NCI-H524 (cell line): ENCODE measurements at regions not wholly inside any gene's neighbourhood (a gene's known extent, or its start where the extent isn't known, plus 50 kb on each side); places are given as distances from the start of the nearest gene placed in this dataset.
"Not testable (repeated sequence)": the region's sequence is repeated elsewhere in the genome, so short reads cannot be mapped to it uniquely, and the experiment has no call there.

ENCODE experiments used
- DNase-seq, 2 experiments: peaks; one replicate each; lab custom pipeline; 2025; lab: John Stamatoyannopoulos, UW

GRCh38 chr9:103242025-103242424 is 246.9 kb downstream of the CYLC2 start:
- DNase-seq = no peak

GRCh38 chr9:103242486-103242885 is 247.4 kb downstream of the CYLC2 start:
- DNase-seq = no peak

GRCh38 chr9:103243553-103243952 is 248.4 kb downstream of the CYLC2 start:
- no peak for DNase-seq

DNA sequence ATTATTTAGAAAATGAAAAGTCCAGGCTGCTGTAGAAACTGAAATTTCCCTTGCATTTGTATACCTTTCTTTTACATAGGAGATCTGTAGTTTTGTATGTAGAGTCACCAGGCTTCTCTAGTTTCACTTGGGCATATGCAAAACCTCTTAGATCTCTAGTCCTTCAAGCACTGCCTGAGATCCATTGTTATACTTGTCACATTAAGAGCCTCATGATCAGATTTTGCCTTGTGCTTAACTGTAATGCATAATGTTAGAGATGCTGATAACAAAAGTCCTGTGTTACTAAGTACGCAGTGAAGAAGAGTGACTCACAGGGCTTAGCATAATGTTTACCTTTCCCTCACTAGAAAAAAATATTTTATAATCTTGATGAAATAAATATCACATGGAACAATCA is 250.2 kb downstream of the CYLC2 start:
- peak in 1 of 2 experiments; percentile 41 for DNase-seq

- DNase-seq = no peak
Observed at GRCh38 chr9:103261951-103262350, 266.8 kb downstream of the CYLC2 start.

DNA sequence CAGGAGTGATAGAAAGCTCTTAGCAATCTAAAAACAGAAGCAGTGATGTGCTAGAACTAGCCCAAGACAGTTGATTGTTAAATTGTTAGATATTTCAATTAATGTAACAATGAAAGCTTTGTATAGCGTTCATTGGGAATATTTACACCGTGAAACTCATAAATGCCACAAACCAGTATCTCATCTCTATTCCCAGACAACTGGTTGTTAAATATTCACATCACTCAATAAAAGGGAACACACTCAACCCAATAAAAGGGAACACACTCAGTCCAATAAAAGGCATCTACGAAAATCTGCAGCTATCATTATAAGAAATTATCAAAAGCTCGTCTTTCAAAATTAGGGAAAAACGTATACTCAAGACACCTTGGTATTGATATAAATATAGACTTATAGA is 270.9 kb downstream of the CYLC2 start:
- no peak for DNase-seq

DNA sequence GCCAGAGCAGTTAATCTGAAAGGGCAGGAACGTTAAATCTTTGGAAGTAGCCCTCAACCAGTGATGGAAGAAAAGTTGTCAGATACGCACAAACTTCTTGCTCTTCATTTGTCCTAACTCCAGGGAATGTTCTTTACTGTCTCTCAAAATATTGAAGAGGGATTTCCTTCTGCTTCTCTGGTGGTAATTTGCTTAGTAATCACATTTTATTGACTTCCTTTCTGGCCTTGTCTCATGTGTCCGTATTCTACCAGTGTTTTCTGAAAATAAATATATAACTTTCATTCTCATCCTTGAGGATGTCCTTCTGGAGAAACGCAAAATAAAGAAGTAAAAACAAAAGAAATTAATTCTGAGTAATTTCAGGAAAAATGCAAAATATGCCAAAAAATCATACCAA is 282.1 kb downstream of the CYLC2 start:
- DNase-seq = no peak

- DNase-seq = peak in 1 of 2 experiments; percentile 27
Observed at GRCh38 chr9:103281126-103281525, 286.0 kb downstream of the CYLC2 start.

GRCh38 chr9:103287361-103287760 is 292.2 kb downstream of the CYLC2 start:
- no peak for DNase-seq

DNA sequence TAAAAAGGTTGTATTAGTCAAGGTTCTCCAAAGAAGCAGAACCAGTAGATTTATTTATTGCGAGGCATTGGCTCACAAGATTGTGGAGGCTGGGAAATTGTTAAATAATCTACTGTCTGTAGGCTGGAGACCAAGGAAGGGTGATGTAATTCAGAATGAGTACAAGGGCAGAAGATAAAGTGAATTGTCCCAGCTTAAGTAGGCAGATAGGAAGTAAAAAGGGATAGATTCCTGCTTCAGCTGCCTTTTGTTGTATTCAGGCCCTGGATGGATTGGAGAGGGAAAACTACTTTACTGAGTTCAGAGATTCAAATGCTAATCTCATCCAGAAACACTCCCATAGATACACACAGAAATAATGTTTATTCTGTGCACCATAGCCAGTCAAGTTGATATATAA is 301.1 kb downstream of the CYLC2 start:
- DNase-seq = no peak

DNA sequence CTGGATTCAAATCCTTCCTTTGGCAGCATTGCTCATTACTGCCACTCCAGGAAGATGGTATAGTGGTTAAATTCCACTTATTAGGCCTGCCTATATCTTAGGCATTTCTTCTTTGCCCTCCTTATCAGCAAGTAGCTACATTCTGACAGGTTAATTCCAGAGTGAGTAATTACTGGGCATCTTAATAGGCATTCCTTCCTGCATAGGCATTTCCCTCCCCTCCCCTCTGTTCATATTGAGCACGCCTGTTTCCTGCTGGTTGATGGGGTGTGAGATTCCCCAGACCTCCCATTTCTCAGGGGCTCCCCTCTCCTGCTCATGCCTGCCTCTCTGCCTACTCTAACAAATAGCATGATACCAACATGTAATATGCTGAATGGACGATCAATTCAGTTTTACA is 305.9 kb downstream of the CYLC2 start:
- DNase-seq = no peak

GRCh38 chr9:103304797-103305196 is 309.7 kb downstream of the CYLC2 start:
- no peak for DNase-seq

GRCh38 chr9:103319979-103320378 is 324.8 kb downstream of the CYLC2 start:
- DNase-seq = peak; percentile 12 to 50

- DNase-seq = no peak
Observed at GRCh38 chr9:103323699-103324098, 328.6 kb downstream of the CYLC2 start.

DNA sequence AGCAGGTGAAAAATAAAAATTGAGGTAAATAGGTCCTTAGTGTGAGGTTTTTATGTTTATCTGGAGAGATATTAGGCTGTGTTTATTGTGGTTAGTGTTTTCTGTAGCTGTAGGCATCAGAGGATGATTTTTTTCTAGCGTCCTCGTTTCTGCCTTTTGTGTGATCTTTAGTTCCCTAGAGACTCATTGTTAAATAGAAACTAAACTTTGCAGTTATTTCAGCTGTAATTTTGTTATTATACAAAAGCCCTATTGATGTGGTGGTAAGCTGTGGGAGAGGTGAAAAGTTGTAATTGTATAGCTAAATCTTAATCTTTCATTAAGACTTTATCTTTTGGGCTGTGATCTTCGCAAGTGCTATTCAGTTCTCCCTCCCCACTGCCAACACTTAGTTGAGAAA is 340.3 kb downstream of the CYLC2 start:
- no peak for DNase-seq

DNA sequence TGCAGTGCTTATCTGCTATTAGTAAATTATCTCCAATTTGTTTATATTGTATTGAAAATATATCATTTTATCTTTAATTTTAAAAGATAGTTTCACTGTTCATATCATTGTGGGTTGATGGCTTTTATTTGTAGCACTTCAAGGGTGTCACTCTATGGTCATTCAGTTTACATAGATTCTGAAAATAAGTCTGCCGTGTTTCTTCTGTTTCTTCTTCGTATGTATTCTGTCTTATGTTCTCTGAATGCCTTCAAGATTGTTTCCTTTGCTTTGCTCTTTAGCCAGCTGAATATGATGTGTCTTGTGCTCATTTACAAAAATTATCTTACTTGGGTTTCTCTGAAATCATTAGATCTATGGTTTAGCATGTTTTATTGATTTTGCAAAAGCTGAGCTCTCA is 359.9 kb downstream of the CYLC2 start:
- no peak for DNase-seq

- not testable (repeated sequence) for DNase-seq
Observed at GRCh38 chr9:103357980-103358379, 362.8 kb downstream of the CYLC2 start.

- no peak for DNase-seq
Observed at GRCh38 chr9:103361906-103362305, 366.8 kb downstream of the CYLC2 start.

DNA sequence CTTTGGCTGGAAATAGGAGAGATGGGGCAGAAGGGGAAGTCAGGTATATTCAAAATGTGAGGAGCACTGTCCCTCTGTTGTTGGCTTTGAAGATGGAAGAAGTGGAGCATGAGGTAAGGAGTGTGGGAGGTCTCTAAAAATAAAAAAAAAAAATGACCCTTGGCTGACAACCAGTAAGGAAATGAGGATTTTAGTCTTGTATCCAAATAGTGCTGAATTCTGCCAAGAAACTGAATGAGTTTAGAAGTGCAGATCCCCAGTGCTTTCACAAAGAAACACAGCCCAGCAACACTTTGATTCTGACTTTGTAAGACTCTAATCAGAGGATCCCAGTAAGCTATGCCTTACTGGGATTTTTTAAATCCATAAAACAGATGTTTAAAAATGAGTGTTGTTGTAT is 367.9 kb downstream of the CYLC2 start:
- no peak for DNase-seq

DNA sequence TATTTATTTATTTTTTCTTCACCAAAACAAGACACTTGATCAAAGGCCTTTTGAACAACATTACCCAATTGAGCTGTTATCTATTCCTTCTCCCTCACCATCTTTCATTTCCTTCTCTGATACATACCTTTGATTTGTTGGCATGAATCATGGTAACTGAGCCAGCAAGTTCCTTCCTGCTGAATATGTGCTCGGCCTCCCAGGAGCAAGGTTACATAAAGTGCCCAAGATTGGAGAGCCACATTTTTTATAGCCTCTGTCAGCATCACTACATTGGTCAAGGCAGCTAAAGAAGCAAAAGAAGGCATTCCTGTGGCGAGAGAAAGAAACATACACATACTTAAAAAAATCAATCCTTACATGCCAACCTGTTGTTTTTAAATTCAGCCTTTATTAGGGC is 369.6 kb downstream of the CYLC2 start:
- DNase-seq = no peak

- no peak for DNase-seq
Observed at GRCh38 chr9:103371152-103371551, 376.0 kb downstream of the CYLC2 start.

DNA sequence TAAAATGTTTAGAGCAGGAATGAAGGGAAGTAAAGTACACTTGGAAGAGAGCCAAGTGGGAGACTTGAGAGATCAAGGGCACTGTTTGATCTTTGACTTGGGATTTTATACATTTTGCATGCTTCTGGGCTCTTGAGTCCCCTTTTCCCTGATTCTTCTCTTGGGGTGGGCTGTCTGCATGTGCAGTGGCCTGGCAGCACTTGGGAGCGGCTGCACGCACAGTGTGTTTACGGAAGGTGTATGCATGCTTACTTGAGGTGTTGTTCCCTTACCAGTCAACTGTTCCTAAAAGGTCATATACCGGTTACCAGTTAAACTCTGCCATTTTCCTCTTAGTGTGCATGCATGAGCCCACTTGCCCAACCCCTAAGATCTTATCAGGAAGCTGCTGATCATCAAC is 377.7 kb downstream of the CYLC2 start:
- DNase-seq = no peak

DNA sequence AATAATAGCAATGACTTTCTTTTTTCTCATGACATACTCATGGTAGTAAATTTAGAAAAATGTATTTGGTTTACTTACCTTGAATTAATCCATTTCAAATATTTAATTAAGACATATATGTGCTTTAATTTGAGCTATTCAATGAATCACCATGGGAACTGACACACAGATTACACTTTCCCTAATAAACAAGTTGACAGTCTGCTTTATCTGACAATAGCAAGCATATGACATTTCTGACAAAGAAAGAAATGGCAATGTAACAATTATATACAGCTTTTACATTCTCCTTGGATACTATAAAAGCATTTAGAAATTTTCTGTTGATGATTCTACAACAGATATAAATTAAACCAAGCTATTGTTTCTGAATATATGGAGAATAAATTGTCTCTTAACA is 382.5 kb downstream of the CYLC2 start:
- no peak for DNase-seq

DNA sequence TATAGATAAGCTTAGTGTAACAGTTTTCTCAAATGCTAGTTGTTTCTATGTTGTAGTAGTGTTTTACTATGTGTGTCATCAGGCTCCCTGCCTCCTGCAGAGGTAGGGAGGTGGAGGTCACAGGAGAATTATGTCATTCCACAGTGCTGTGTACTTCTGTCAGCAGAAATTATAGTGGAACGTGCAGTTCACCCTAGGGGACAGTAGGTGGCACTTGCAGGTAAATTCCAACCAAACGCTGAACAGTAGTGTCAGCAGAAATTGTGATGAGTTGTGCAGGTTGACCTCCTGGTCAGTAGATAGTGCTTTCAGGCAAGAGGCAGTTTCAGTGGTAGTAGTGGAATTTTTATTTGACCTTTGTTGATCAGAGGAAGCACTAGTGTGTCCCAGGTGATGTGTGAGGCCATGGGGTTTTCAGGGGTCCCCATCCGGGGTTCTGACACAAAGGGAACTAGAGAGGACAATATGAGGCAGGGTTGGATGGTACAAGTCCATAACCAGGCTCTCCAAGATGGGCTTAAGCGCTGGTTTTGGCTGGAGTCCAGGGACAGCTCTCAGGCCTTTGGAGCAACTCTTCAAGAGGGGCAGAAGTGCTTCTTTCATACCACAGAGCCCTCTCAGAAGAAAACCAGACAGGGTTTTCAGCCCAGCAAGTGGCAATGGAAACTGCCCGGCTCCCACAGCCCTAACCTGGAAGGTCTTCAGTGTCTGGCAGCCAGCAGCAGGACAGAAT is 402.9 kb downstream of the CYLC2 start:
- peak in 1 of 2 experiments; percentile 67 for DNase-seq
